Tibial nerve (tissue), 4 donors: ENCODE measurements at regions not wholly inside any gene's neighbourhood (a gene's known extent, or its start where the extent isn't known, plus 50 kb on each side); places are given as distances from the start of the nearest gene placed in this dataset.

Source experiments
- CTCF ChIP-seq, 5 experiments: fragments of 200-600 bp in 3 of 5; fragments of 450-650 bp in 2 of 5; sonication (generic) in 3 of 5; IDR thresholded peaks; one replicate each; pipeline ENCODE4 v1.5.1; 2016 to 2019; ENCODE audit warnings: antibody characterized with exemption in 5 of 5, mild to moderate bottlenecking in 3 of 5, moderate library complexity in 2 of 5
- EP300 ChIP-seq, 2 donors: sonication (generic); formaldehyde crosslinking; IDR thresholded peaks; one replicate each; pipeline ENCODE4 v1.6.1; 2017; ENCODE audit warnings: antibody characterized with exemption in 2 of 2, mild to moderate bottlenecking in 1 of 2
- POLR2A ChIP-seq, 2 donors: fragments of 450-650 bp; IDR thresholded peaks; one replicate each; pipeline ENCODE4 v1.6.1; 2017; ENCODE audit warnings: antibody characterized with exemption in 2 of 2, mild to moderate bottlenecking in 2 of 2, moderate library complexity in 2 of 2

GRCh38 chr1:90480271-90480835 lies 236.7 kb downstream of the BARHL2 start:
- TF ChIP-seq CTCF (IDR thresholded peaks at IDR 0.05) (no peak), EP300 (IDR thresholded peaks at IDR 0.05) (no peak), POLR2A (IDR thresholded peaks at IDR 0.05) (no peak)
